Mesendoderm (in vitro differentiated cells): ENCODE measurements at regions not wholly inside any gene's neighbourhood (a gene's known extent, or its start where the extent isn't known, plus 50 kb on each side); places are given as distances from the start of the nearest gene placed in this dataset.
A peak's percentile ranks its signal among the peaks of the same experiment; 100 is the strongest.

Experiments used
- DNase-seq: peaks from one replicate; pipeline ENCODE4 v3.0.0; 2013
- H2AK5ac ChIP-seq: 2 replicates; pipeline ENCODE4 v1.6.1; 2013; ENCODE audit warnings: low read length, inconsistent platforms
- H2BK120ac ChIP-seq: 2 replicates; pipeline ENCODE4 v1.6.1; 2013; ENCODE audit warnings: low read depth, mild to moderate bottlenecking, low read length, moderate library complexity, mixed read lengths
- H2BK15ac ChIP-seq: replicated peaks from 2 replicates; pipeline ENCODE4 v1.6.1; 2013; ENCODE audit warnings: low read depth, mild to moderate bottlenecking, moderate library complexity
- H2BK5ac ChIP-seq: 2 replicates; pipeline ENCODE4 v1.6.1; 2013; ENCODE audit warnings: low read length, inconsistent platforms
- H3K18ac ChIP-seq: 2 replicates; pipeline ENCODE4 v1.6.1; 2013; ENCODE audit warnings: mild to moderate bottlenecking, low read length, mixed read lengths
- H3K23ac ChIP-seq: one replicate; pipeline ENCODE4 v1.6.1; 2013; ENCODE audit warnings: low read length
- H3K27ac ChIP-seq: 2 replicates; pipeline ENCODE4 v1.5.1; 2013; ENCODE audit warnings: low read depth, mild to moderate bottlenecking, inconsistent platforms, low read length, moderate library complexity
- H3K27me3 ChIP-seq: 2 replicates; pipeline ENCODE4 v1.6.1; 2013; ENCODE audit warnings: low read length, control low read depth, mild to moderate bottlenecking, inconsistent platforms; ENCODE audit not compliant: insufficient read depth, poor library complexity
- H3K36me3 ChIP-seq: 2 replicates; pipeline ENCODE4 v1.6.1; 2013; ENCODE audit warnings: low read length, inconsistent platforms; ENCODE audit not compliant: control insufficient read depth, insufficient read depth
- H3K4ac ChIP-seq: one replicate; pipeline ENCODE4 v1.6.1; 2013; ENCODE audit warnings: low read depth, mild to moderate bottlenecking, low read length, moderate library complexity
- H3K4me1 ChIP-seq: 2 replicates; pipeline ENCODE4 v1.6.1; 2013; ENCODE audit warnings: low read depth, low read length, inconsistent platforms; ENCODE audit not compliant: control insufficient read depth
- H3K4me2 ChIP-seq: 2 replicates; pipeline ENCODE4 v1.6.1; 2013; ENCODE audit warnings: low read length
- H3K4me3 ChIP-seq: 2 replicates; pipeline ENCODE4 v1.5.1; 2013; ENCODE audit warnings: mild to moderate bottlenecking, low read length
- H3K56ac ChIP-seq: one replicate; pipeline ENCODE4 v1.6.1; 2013; ENCODE audit warnings: low read length
- H3K79me1 ChIP-seq: 2 replicates; pipeline ENCODE4 v1.6.1; 2013; ENCODE audit warnings: low read length, inconsistent platforms
- H3K79me2 ChIP-seq: 2 replicates; pipeline ENCODE4 v1.6.1; 2013; ENCODE audit warnings: mild to moderate bottlenecking, low read length; ENCODE audit not compliant: control insufficient read depth, insufficient read depth
- H3K9ac ChIP-seq: 2 replicates; pipeline ENCODE4 v1.6.1; 2013; ENCODE audit warnings: low read length, inconsistent platforms
- H4K5ac ChIP-seq: one replicate; pipeline ENCODE4 v1.6.1; 2013; ENCODE audit warnings: low read length
- H4K8ac ChIP-seq: one replicate; pipeline ENCODE4 v1.6.1; 2013; ENCODE audit warnings: low read depth, mild to moderate bottlenecking, control low read depth, low read length, moderate library complexity
- WGBS: extraction: QIAGEN DNeasy Blood & Tissue Kit; methylation state at CpG from one replicate; pipeline ENCODE4 v1.1.7; 2013; ENCODE audit warnings: low lambda C conversion rate, missing lambda C conversion rate; ENCODE audit not compliant: insufficient coverage; ENCODE audit errors: extremely low coverage; 5-methylcytosine and 5-hydroxymethylcytosine counted together

DNA sequence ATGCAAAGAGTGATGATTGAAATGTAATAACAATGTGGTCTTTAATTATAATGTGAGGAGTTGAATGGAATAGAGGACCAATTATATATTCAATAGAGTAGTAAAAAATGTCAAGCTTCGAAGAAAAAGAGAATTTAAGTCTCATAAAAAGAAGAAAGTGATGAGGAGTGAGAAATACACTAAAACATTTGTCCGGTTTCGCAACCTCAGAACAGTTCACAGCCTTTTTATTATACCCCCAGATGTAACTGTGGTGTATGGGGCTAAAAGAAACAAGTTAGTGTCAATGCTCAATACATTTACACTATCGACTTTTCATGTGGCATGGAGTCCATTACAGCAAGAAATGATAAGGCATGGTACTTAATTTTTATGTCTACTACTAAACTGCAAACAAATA is 386.5 kb upstream of the ATP11B start:
- Histone ChIP-seq H2BK120ac (no peak overlapping the region), H3K18ac (no peak overlapping the region), H3K4me3 (no peak overlapping the region), H4K8ac (no peak overlapping the region), H3K9ac (no peak overlapping the region), H3K4me1 (no peaks in the 10 kb centered on the region), H3K56ac (no peak overlapping the region), H2BK5ac (no peak overlapping the region), H4K5ac (no peak overlapping the region), H3K23ac (no peak overlapping the region), H2BK15ac (no peak overlapping the region), H3K79me2 (no peaks in the 10 kb centered on the region), H3K27me3 (no peaks in the 10 kb centered on the region), H3K4ac (no peak overlapping the region), H3K27ac (no peak overlapping the region), H2AK5ac (no peak overlapping the region), H3K36me3 (no peaks in the 10 kb centered on the region), H3K79me1 (no peaks in the 10 kb centered on the region), H3K4me2 (no peak overlapping the region)
- no peak for DNase-seq
- no CpG with 5 or more reads among the region's 4 CpGs for WGBS

DNA sequence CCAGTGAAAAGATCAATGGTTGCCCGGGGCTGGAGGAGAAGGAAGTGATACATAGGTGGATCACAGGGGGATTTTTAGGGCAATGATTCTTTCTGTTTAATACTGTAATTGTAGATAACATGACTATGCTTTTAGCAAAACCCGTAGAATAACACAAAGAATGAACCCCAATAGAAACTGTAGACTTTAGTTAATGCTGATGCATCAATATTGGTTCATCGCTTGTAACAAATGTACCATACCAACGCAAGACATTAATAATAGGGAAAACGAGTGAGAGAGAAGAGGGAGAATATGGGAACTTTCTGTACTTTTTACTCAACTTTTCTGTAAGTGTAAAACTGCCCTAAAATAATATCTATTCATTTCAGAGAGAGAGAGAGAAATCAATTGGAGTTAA is 383.3 kb upstream of the ATP11B start:
- no peak for DNase-seq
- no peak overlapping the region for H3K23ac ChIP-seq

DNA sequence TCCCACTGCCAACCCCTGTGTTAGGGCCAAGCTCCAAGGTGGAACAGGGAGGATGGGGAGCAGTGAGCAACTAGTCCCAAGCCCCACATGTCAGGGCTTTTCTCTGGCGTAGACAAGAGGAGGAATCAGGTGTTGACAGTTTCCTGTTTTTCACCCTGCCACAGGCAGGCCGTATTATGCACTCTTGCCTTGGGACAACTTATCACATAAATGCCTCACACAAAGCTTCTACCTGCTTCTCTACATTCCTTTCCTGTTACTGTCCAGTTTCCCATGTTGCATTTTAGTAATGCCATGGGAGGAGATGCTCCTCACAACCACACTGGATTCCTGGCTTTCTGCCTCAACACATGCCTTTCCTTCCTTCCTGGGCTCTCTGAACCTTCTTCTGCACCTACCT is 381.2 kb upstream of the ATP11B start:
- no peak overlapping the region for H3K27ac ChIP-seq
- H3K79me2 ChIP-seq = no peaks in the 10 kb centered on the region
- H3K4me1 ChIP-seq = no peaks in the 10 kb centered on the region
- H3K4ac ChIP-seq = no peak overlapping the region
- no peak overlapping the region for H3K23ac ChIP-seq
- no peak overlapping the region for H2BK5ac ChIP-seq
- no CpG with 5 or more reads among the region's 2 CpGs for WGBS
- H3K4me3 ChIP-seq = no peak overlapping the region
- no peaks in the 10 kb centered on the region for H3K79me1 ChIP-seq
- peak; percentile 18 for DNase-seq
- H3K18ac ChIP-seq = no peak overlapping the region
- H2BK120ac ChIP-seq = no peak overlapping the region
- H3K56ac ChIP-seq = no peak overlapping the region
- no peak overlapping the region for H4K5ac ChIP-seq
- H3K36me3 ChIP-seq = no peaks in the 10 kb centered on the region
- no peaks in the 10 kb centered on the region for H3K27me3 ChIP-seq
- H2AK5ac ChIP-seq = no peak overlapping the region
- H3K4me2 ChIP-seq = no peak overlapping the region
- no peak overlapping the region for H4K8ac ChIP-seq
- no peak overlapping the region for H2BK15ac ChIP-seq
- no peak overlapping the region for H3K9ac ChIP-seq

More for the DNA sequence above, 383.3 kb upstream of the ATP11B start:
- Histone ChIP-seq H3K4me2 (no peak overlapping the region), H3K27me3 (no peaks in the 10 kb centered on the region), H3K27ac (no peak overlapping the region), H2BK15ac (no peak overlapping the region), H3K56ac (no peak overlapping the region), H2BK5ac (no peak overlapping the region), H3K9ac (no peak overlapping the region), H3K36me3 (no peaks in the 10 kb centered on the region), H4K8ac (no peak overlapping the region), H2AK5ac (no peak overlapping the region), H3K4me1 (no peaks in the 10 kb centered on the region), H4K5ac (no peak overlapping the region), H3K79me1 (no peaks in the 10 kb centered on the region), H3K4me3 (no peak overlapping the region), H2BK120ac (no peak overlapping the region), H3K79me2 (no peaks in the 10 kb centered on the region), H3K18ac (no peak overlapping the region), H3K4ac (no peak overlapping the region)
- WGBS = no CpG with 5 or more reads among the region's 5 CpGs

DNA sequence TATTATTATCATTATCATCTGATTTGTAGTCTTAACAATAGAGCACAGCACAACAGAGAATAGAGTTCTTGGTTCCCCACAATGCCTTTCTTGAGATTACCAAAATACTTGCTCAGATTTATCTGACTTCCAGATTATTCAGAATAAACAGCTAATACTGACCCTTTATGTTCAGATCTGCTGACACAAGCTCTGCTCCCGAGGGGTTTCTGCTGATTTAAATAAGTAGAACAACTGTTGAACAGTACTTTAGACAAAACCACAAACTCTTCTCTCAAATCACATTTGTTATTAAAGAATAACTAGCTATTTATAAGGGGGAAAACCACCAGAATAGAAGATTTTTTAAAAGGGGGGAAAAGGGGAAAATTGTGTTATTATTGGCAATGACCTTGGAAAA is 380.2 kb upstream of the ATP11B start:
- no CpG with 5 or more reads among the region's 1 CpG for WGBS

DNA sequence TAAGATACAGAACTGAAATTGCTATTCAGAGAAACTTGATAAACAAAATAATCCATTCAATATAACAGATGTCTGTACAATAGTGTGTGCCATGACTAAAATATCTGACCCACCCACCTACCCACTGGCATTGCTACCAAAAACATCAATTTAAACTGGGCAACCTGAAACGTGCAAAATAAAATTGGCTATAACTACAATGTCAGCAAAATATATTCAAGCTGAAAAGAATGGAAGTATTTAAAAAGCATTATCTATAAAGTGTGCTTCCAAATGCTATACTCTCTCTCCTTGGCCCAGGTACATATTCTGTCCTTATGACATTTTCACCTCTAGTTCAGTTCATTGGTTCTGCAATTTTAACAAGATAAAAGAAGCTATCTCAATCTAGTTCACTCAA is 379.6 kb upstream of the ATP11B start:
- H4K5ac ChIP-seq = no peak overlapping the region
- H3K27me3 ChIP-seq = no peaks in the 10 kb centered on the region
- no peaks in the 10 kb centered on the region for H3K4me1 ChIP-seq
- no peak overlapping the region for H2BK5ac ChIP-seq
- no peak overlapping the region for H2BK15ac ChIP-seq
- no peaks in the 10 kb centered on the region for H3K79me1 ChIP-seq
- H2AK5ac ChIP-seq = no peak overlapping the region
- H3K79me2 ChIP-seq = no peaks in the 10 kb centered on the region
- H3K36me3 ChIP-seq = no peaks in the 10 kb centered on the region
- H3K56ac ChIP-seq = no peak overlapping the region
- H3K4ac ChIP-seq = no peak overlapping the region
- no peak overlapping the region for H3K23ac ChIP-seq
- H3K4me2 ChIP-seq = no peak overlapping the region
- no peak overlapping the region for H3K4me3 ChIP-seq
- no peak overlapping the region for H2BK120ac ChIP-seq
- no peak for DNase-seq
- no CpG with 5 or more reads among the region's 1 CpG for WGBS
- no peak overlapping the region for H3K27ac ChIP-seq
- no peak overlapping the region for H3K9ac ChIP-seq
- no peak overlapping the region for H4K8ac ChIP-seq
- H3K18ac ChIP-seq = no peak overlapping the region

More for the DNA sequence above, 380.2 kb upstream of the ATP11B start:
- Histone ChIP-seq H3K79me1 (no peaks in the 10 kb centered on the region), H3K9ac (no peak overlapping the region), H3K4ac (no peak overlapping the region), H3K23ac (no peak overlapping the region), H3K27ac (no peak overlapping the region), H3K56ac (no peak overlapping the region), H4K5ac (no peak overlapping the region), H2AK5ac (no peak overlapping the region), H4K8ac (no peak overlapping the region), H2BK15ac (no peak overlapping the region), H3K36me3 (no peaks in the 10 kb centered on the region), H2BK5ac (no peak overlapping the region), H3K18ac (no peak overlapping the region), H3K4me2 (no peak overlapping the region), H3K4me1 (no peaks in the 10 kb centered on the region), H3K79me2 (no peaks in the 10 kb centered on the region), H3K27me3 (no peaks in the 10 kb centered on the region), H2BK120ac (no peak overlapping the region), H3K4me3 (no peak overlapping the region)
- DNase-seq = no peak

DNA sequence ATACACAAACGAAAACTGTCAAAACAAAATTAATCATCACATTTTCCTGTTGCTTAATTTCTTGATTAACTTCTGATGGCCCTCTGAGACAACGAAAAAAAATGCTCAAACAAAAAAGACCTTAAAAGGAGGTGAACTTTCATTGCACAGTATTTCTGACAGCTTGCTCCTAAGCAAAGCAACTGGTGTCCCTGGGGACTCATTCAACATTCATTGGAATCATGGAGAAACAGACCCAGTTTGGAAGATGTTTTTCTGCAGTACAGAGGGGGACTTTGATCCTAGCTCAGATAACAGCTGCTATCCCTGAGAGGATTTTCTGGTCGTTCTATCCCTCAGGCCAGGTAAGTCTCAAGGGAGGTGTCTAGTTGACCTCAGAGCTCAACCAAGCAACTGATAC is 378.7 kb upstream of the ATP11B start:
- no CpG with 5 or more reads among the region's 3 CpGs for WGBS

More for the DNA sequence above, 378.7 kb upstream of the ATP11B start:
- H3K56ac ChIP-seq = no peak overlapping the region
- no peak overlapping the region for H3K18ac ChIP-seq
- H3K27me3 ChIP-seq = no peaks in the 10 kb centered on the region
- H3K27ac ChIP-seq = no peak overlapping the region
- no peak for DNase-seq
- H2BK120ac ChIP-seq = no peak overlapping the region
- H3K4me1 ChIP-seq = no peaks in the 10 kb centered on the region
- no peak overlapping the region for H2BK5ac ChIP-seq
- H3K23ac ChIP-seq = no peak overlapping the region
- H4K8ac ChIP-seq = no peak overlapping the region
- no peak overlapping the region for H4K5ac ChIP-seq
- H3K4me2 ChIP-seq = no peak overlapping the region
- no peak overlapping the region for H3K9ac ChIP-seq
- H2AK5ac ChIP-seq = no peak overlapping the region
- no peaks in the 10 kb centered on the region for H3K79me1 ChIP-seq
- no peak overlapping the region for H2BK15ac ChIP-seq
- no peak overlapping the region for H3K4ac ChIP-seq
- no peaks in the 10 kb centered on the region for H3K79me2 ChIP-seq
- H3K36me3 ChIP-seq = no peaks in the 10 kb centered on the region
- H3K4me3 ChIP-seq = no peak overlapping the region
